Muscle layer of colon (tissue), 2 donors: ENCODE measurements at regions not wholly inside any gene's neighbourhood (a gene's known extent, or its start where the extent isn't known, plus 50 kb on each side); places are given as distances from the start of the nearest gene placed in this dataset.

Experiments
- H3K27ac ChIP-seq: one replicate; pipeline ENCODE4 v1.7.0; 2013; ENCODE audit warnings: low read depth, mild to moderate bottlenecking, low read length, moderate library complexity
- H3K27me3 ChIP-seq, 2 donors: one replicate each; pipeline ENCODE4 v1.7.0; 2013; ENCODE audit warnings: low read length in 2 of 2, mild to moderate bottlenecking in 2 of 2; ENCODE audit not compliant: insufficient read depth in 2 of 2, control insufficient read depth in 1 of 2
- H3K36me3 ChIP-seq: one replicate; pipeline ENCODE4 v1.7.0; 2013; ENCODE audit warnings: mild to moderate bottlenecking, low read length; ENCODE audit not compliant: insufficient read depth
- H3K4me1 ChIP-seq: one replicate; pipeline ENCODE4 v1.7.0; 2013; ENCODE audit warnings: mild to moderate bottlenecking, low read length; ENCODE audit not compliant: insufficient read depth
- H3K4me3 ChIP-seq, 2 donors: one replicate each; pipeline ENCODE4 v1.7.0; 2013; ENCODE audit warnings: low read length in 2 of 2, low read depth in 1 of 2, mild to moderate bottlenecking in 1 of 2, moderate library complexity in 1 of 2
- H3K9ac ChIP-seq: one replicate; pipeline ENCODE4 v1.7.0; 2013; ENCODE audit warnings: low read length
- H3K9me3 ChIP-seq: one replicate; pipeline ENCODE4 v1.7.0; 2013; ENCODE audit warnings: mild to moderate bottlenecking, low read length
- donor health status: abdominal sarcoma.
- donor health status: Adenocarcinoma of cecum.

DNA sequence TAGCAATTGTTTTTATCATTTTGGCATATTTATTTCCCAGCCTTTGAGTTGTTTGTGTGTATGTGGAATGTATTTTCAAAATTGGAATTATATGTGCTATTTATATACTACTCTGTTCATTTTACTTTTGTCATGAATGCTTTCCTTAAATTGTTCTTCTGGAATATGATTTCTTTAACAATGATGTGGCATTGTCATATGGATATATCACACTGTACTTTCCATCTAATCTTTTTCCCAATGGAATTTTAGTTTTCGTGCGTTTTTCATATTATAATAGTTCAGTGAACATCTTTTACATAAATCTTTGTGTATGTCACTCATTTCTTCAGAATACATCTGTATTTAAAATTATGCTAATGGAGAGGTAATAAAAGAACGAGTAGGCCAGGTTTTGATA is 980.1 kb upstream of the WWC1 start:
- Histone ChIP-seq H3K27ac (no peak overlapping the region), H3K9me3 (no peaks in the 10 kb centered on the region), H3K27me3 (no peaks in the 10 kb centered on the region), H3K4me3 (no peak overlapping the region), H3K36me3 (no peaks in the 10 kb centered on the region), H3K9ac (no peak overlapping the region), H3K4me1 (no peaks in the 10 kb centered on the region)

GRCh38 chr5:167312225-167312624 is 979.2 kb upstream of the WWC1 start:
- H3K4me1 ChIP-seq: no peaks in the 10 kb centered on the region
- no peaks in the 10 kb centered on the region for H3K27me3 ChIP-seq
- no peaks in the 10 kb centered on the region for H3K9me3 ChIP-seq
- H3K9ac ChIP-seq: no peak overlapping the region
- H3K27ac ChIP-seq: no peak overlapping the region
- no peak overlapping the region for H3K4me3 ChIP-seq
- H3K36me3 ChIP-seq: no peaks in the 10 kb centered on the region

DNA sequence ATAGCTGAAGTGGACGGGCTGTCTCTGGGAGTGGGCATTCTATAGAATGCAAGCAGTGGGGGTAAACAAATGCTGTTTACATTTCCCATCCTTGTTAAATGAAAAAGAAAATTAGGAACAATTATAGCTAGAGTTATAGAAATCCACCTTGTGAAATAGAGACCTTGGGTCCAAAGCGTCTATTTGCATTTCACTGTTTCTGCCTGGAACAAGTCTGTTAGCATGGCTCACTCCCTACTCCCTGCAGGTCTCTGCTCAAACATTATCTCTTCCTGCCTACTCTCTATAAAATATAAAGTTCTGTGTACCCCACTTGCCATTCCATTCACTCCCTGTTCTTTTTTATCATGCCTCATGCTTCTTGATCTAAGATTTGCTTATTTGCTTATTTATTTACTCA is 975.7 kb upstream of the WWC1 start:
- H3K27ac ChIP-seq: no peak overlapping the region
- no peak overlapping the region for H3K4me3 ChIP-seq

GRCh38 chr5:167317884-167318283 is 973.6 kb upstream of the WWC1 start:
- H3K27ac ChIP-seq: no peak overlapping the region
- H3K27me3 ChIP-seq: no peaks in the 10 kb centered on the region

More for the DNA sequence above, 975.7 kb upstream of the WWC1 start:
- no peaks in the 10 kb centered on the region for H3K36me3 ChIP-seq
- no peaks in the 10 kb centered on the region for H3K9me3 ChIP-seq
- no peaks in the 10 kb centered on the region for H3K4me1 ChIP-seq
- H3K27me3 ChIP-seq: no peaks in the 10 kb centered on the region
- no peak overlapping the region for H3K9ac ChIP-seq

GRCh38 chr5:167319243-167319642 is 972.2 kb upstream of the WWC1 start:
- Histone ChIP-seq H3K27me3 (no peaks in the 10 kb centered on the region), H3K4me3 (no peak overlapping the region), H3K4me1 (no peaks in the 10 kb centered on the region), H3K27ac (no peak overlapping the region), H3K36me3 (no peaks in the 10 kb centered on the region), H3K9ac (no peak overlapping the region), H3K9me3 (no peaks in the 10 kb centered on the region)

More at GRCh38 chr5:167317884-167318283, 973.6 kb upstream of the WWC1 start:
- no peak overlapping the region for H3K9ac ChIP-seq
- H3K4me1 ChIP-seq: no peaks in the 10 kb centered on the region
- H3K4me3 ChIP-seq: no peak overlapping the region
- no peaks in the 10 kb centered on the region for H3K36me3 ChIP-seq
- no peaks in the 10 kb centered on the region for H3K9me3 ChIP-seq

DNA sequence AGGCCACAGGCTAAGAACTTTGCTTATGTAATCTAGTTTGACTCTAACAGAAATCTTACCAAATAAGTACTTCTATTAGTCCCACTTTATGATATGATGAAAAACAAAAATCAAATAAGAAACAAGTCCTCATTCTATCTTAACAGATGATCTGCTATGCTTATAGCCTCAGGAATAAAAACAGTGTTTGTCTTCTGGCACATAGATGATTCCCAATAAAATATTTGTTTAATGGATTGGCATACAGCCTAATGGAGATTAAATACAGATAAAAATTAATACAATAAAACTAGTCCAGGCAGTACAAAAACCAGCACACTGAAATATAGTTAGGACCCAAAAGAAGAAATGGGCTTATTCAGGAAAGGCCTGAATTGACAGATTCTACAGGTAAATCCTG is 971.4 kb upstream of the WWC1 start:
- Histone ChIP-seq H3K9ac (no peak overlapping the region), H3K9me3 (no peaks in the 10 kb centered on the region), H3K27ac (no peak overlapping the region), H3K27me3 (no peaks in the 10 kb centered on the region), H3K4me3 (no peak overlapping the region), H3K4me1 (no peaks in the 10 kb centered on the region), H3K36me3 (no peaks in the 10 kb centered on the region)

GRCh38 chr5:167332309-167332708 is 959.1 kb upstream of the WWC1 start:
- H3K4me1 ChIP-seq: no peaks in the 10 kb centered on the region
- no peak overlapping the region for H3K27ac ChIP-seq
- no peak overlapping the region for H3K4me3 ChIP-seq
- no peaks in the 10 kb centered on the region for H3K36me3 ChIP-seq
- H3K9me3 ChIP-seq: no peaks in the 10 kb centered on the region
- no peaks in the 10 kb centered on the region for H3K27me3 ChIP-seq
- no peak overlapping the region for H3K9ac ChIP-seq

DNA sequence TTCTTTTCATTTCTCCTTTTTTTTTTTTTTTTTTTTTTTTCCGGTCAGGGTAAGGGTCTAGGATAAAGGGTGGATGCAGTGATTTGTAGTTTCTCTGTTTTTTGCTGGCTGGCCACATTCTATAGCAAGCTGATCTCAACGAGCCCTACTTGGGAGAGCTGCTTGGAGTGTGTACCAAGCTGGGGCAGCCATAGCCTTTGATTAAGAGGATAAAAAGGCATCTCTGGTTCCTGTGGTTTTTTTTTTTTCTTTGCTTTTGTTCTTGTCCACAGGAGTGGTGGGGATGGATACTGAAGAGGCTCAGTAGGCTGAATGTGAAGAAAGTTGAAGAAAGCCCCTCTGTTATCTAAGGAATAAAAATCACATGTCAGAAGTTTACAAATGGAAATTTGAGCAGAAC is 955.3 kb upstream of the WWC1 start:
- Histone ChIP-seq H3K4me1 (no peaks in the 10 kb centered on the region), H3K9ac (no peak overlapping the region), H3K9me3 (no peaks in the 10 kb centered on the region)

DNA sequence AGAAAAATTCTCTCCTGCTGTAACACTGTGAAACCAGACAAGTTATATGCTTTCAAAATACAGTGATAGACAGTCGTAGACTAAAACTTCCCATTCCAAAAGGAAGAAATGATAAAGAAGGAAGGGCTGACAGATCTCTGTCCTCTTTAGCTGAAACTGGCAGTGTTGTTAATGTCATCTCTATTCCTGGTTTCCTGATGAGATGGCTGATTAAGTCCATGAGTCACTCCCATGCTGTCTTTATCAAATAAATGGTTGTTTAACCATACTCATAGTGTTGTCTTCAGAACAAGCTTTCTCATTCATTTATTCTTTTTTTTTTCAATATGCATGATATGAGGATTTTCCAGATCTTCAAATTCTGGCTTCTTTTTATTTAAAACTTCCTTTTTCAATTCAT is 952.2 kb upstream of the WWC1 start:
- H3K4me3 ChIP-seq: no peak overlapping the region
- no peaks in the 10 kb centered on the region for H3K4me1 ChIP-seq
- no peak overlapping the region for H3K27ac ChIP-seq
- H3K36me3 ChIP-seq: no peaks in the 10 kb centered on the region
- H3K9me3 ChIP-seq: no peaks in the 10 kb centered on the region
- no peaks in the 10 kb centered on the region for H3K27me3 ChIP-seq
- no peak overlapping the region for H3K9ac ChIP-seq

More for the DNA sequence above, 955.3 kb upstream of the WWC1 start:
- H3K27me3 ChIP-seq: no peaks in the 10 kb centered on the region
- no peaks in the 10 kb centered on the region for H3K36me3 ChIP-seq
- no peak overlapping the region for H3K4me3 ChIP-seq
- no peak overlapping the region for H3K27ac ChIP-seq

- no peaks in the 10 kb centered on the region for H3K4me1 ChIP-seq
- no peak overlapping the region for H3K9ac ChIP-seq
- H3K27ac ChIP-seq: no peak overlapping the region
- H3K36me3 ChIP-seq: no peaks in the 10 kb centered on the region
- H3K9me3 ChIP-seq: no peaks in the 10 kb centered on the region
- H3K27me3 ChIP-seq: no peaks in the 10 kb centered on the region
- no peak overlapping the region for H3K4me3 ChIP-seq
Measured at GRCh38 chr5:167346461-167346860, 945.0 kb upstream of the WWC1 start.

GRCh38 chr5:167348251-167348926 is 943.1 kb upstream of the WWC1 start:
- Histone ChIP-seq H3K27me3 (no peaks in the 10 kb centered on the region), H3K36me3 (no peaks in the 10 kb centered on the region), H3K9ac (no peak overlapping the region), H3K4me1 (no peaks in the 10 kb centered on the region), H3K4me3 (no peak overlapping the region), H3K9me3 (no peaks in the 10 kb centered on the region), H3K27ac (no peak overlapping the region)

GRCh38 chr5:167348980-167349379 is 942.5 kb upstream of the WWC1 start:
- no peak overlapping the region for H3K27ac ChIP-seq
- no peaks in the 10 kb centered on the region for H3K9me3 ChIP-seq
- no peaks in the 10 kb centered on the region for H3K4me1 ChIP-seq
- no peaks in the 10 kb centered on the region for H3K36me3 ChIP-seq
- no peak overlapping the region for H3K4me3 ChIP-seq
- H3K27me3 ChIP-seq: no peaks in the 10 kb centered on the region
- no peak overlapping the region for H3K9ac ChIP-seq
